T-helper 1 cell (primary cell): ENCODE measurements at regions not wholly inside any gene's neighbourhood (a gene's known extent, or its start where the extent isn't known, plus 50 kb on each side); places are given as distances from the start of the nearest gene placed in this dataset.

Experiments
- DNase-seq, 5 donors: peaks; one replicate each; pipeline ENCODE4 v3.0.0-alpha.2; 2012 to 2020

- DNase-seq, result no peak
Observed at GRCh38 chr13:21319869-21320641, 139.0 kb downstream of the ZDHHC20 start.

GRCh38 chr13:21320642-21321034, 138.5 kb downstream of the ZDHHC20 start:
- DNase-seq, result no peak

GRCh38 chr13:21321269-21321668, 137.8 kb downstream of the ZDHHC20 start:
- DNase-seq, result no peak

GRCh38 chr13:21322327-21322965, 136.7 kb downstream of the ZDHHC20 start:
- no peak for DNase-seq
